BE2C (cell line): ENCODE measurements at regions not wholly inside any gene's neighbourhood (a gene's known extent, or its start where the extent isn't known, plus 50 kb on each side); places are given as distances from the start of the nearest gene placed in this dataset.

Experiments
- DNase-seq: peaks from one replicate; pipeline ENCODE4 v3.0.0-alpha.2; 2020
- H3K27me3 ChIP-seq: fragments of 250-450 bp; sonication (Bioruptor Pico); 2 replicates; pipeline ENCODE4 v1.5.1; 2020; ENCODE audit warnings: mild to moderate bottlenecking
- H3K36me3 ChIP-seq: fragments of 250-450 bp; sonication (Bioruptor Pico); 2 replicates; pipeline ENCODE4 v1.5.1; 2020; ENCODE audit warnings: mild to moderate bottlenecking
- H3K4me1 ChIP-seq: fragments of 250-450 bp; sonication (Bioruptor Pico); 2 replicates; pipeline ENCODE4 v1.5.1; 2020
- H3K4me3 ChIP-seq: 2 replicates; pipeline ENCODE4 v1.5.1; 2011; ENCODE audit warnings: low read depth, low read length
- H3K9me3 ChIP-seq: fragments of 250-450 bp; sonication (Bioruptor Pico); 2 replicates; pipeline ENCODE4 v1.5.1; 2020
- TF ChIP-seq, protein P1 (sequence below): IDR thresholded peaks from 2 replicates; pipeline ENCODE4 v1.5.1; 2012; ENCODE audit warnings: mild to moderate bottlenecking, low read depth, low read length

DNA sequence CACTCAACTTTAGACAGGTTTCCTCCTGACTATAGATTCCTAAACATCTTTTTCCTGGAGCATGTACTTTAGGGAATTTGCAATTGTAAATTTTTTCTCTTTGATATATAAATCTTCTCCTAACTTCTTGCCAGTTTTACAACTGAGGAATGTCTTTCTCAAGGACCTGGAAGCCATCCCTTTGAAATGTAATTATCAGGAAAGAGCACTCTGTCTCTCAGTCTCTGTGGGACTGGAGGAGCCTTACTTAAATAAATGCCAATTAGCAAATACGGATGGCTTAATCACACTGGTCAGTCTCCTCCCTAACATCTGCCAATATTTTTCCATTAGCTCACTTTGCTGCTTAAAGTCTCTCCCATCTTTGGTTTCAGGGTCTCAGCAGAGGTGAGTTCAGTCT, 344.3 kb upstream of the ARRDC3 start:
- TF ChIP-seq, protein P1, sequence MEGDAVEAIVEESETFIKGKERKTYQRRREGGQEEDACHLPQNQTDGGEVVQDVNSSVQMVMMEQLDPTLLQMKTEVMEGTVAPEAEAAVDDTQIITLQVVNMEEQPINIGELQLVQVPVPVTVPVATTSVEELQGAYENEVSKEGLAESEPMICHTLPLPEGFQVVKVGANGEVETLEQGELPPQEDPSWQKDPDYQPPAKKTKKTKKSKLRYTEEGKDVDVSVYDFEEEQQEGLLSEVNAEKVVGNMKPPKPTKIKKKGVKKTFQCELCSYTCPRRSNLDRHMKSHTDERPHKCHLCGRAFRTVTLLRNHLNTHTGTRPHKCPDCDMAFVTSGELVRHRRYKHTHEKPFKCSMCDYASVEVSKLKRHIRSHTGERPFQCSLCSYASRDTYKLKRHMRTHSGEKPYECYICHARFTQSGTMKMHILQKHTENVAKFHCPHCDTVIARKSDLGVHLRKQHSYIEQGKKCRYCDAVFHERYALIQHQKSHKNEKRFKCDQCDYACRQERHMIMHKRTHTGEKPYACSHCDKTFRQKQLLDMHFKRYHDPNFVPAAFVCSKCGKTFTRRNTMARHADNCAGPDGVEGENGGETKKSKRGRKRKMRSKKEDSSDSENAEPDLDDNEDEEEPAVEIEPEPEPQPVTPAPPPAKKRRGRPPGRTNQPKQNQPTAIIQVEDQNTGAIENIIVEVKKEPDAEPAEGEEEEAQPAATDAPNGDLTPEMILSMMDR, result no peak
- Histone ChIP-seq H3K36me3 (no peaks in the 10 kb centered on the region), H3K4me1 (no peaks in the 10 kb centered on the region), H3K9me3 (no peaks in the 10 kb centered on the region), H3K4me3 (no peak overlapping the region), H3K27me3 (no peaks in the 10 kb centered on the region)
- no peak for DNase-seq

DNA sequence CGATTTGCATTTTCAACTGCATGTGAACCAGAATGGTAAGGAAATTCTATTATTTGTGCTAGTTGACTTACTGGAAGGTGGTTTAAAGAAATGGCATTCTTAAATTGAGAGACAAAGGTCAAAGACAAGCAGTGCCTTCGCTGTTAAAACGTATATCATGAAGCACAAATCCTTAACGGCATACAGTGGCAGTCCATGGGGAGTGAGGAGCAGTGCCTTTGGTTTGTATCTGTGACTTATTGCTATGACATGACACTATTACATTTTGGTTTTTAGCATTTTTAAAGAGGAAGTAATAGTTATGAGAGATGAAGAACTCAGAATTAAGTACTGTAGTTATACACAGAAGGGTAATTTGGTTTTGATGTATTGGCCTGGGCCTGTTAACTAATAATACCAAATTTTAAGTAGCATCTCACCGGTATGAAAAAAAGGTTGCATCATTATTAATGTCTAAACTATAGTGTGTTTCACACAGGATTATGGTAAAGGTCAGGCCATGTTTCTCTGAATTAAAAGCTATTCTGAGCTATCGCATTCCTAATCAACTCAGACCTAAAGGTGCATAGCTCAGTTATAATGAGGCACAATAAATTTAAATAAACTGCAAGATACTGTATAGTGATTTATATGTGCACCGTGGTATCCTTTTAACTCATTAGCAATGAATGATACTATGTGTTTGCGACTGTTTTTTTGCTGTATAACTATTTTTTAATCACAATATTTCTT, 339.8 kb upstream of the ARRDC3 start:
- H3K27me3 ChIP-seq, result no peaks in the 10 kb centered on the region
- no peak for DNase-seq
- TF ChIP-seq, protein P1, result no peak
- H3K4me1 ChIP-seq, result no peaks in the 10 kb centered on the region
- H3K36me3 ChIP-seq, result no peaks in the 10 kb centered on the region
- H3K4me3 ChIP-seq, result no peak overlapping the region
- H3K9me3 ChIP-seq, result no peaks in the 10 kb centered on the region

DNA sequence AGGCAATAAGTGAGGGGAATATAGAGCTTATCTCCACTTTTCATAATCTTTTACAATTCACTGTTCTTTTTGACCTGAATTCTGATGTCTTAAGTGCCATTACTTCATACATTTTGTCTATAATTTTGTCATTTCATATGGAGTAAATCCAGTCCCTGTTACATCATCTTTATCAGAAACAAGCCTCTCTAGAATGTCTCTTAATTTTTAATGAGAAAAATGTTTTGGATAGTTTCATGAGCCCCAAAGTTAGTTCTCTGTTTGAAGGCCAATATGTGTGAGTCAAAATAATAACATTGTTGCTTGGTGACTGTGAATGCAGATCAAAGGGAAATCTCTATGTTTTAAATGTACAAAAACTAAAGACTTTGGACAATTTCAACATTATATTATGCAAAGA, 329.6 kb upstream of the ARRDC3 start:
- TF ChIP-seq, protein P1, result no peak
- no peaks in the 10 kb centered on the region for H3K36me3 ChIP-seq
- H3K27me3 ChIP-seq, result no peaks in the 10 kb centered on the region; the same call in 1 of the 2 replicates
- H3K4me3 ChIP-seq, result no peak overlapping the region
- H3K4me1 ChIP-seq, result no peaks in the 10 kb centered on the region
- no peak for DNase-seq
- H3K9me3 ChIP-seq, result no peaks in the 10 kb centered on the region

DNA sequence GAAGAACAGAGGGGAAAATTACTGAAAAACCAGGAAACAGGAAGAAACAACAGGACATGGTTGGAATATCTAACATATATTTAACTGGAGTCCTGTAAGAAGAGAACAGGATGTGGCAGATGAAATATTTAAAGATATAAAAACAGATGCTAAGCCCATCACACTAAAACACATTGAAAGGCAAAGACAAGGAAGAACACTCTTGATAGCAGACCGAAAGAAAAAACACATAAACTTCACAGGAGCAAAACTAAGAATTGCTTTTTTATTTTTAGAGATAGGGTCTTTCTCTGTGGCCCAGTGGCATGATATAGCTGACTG, 324.4 kb upstream of the ARRDC3 start:
- no peak for DNase-seq
- H3K27me3 ChIP-seq, result no peaks in the 10 kb centered on the region
- no peaks in the 10 kb centered on the region for H3K9me3 ChIP-seq
- no peaks in the 10 kb centered on the region for H3K4me1 ChIP-seq
- TF ChIP-seq, protein P1, result no peak
- no peak overlapping the region for H3K4me3 ChIP-seq
- no peaks in the 10 kb centered on the region for H3K36me3 ChIP-seq

DNA sequence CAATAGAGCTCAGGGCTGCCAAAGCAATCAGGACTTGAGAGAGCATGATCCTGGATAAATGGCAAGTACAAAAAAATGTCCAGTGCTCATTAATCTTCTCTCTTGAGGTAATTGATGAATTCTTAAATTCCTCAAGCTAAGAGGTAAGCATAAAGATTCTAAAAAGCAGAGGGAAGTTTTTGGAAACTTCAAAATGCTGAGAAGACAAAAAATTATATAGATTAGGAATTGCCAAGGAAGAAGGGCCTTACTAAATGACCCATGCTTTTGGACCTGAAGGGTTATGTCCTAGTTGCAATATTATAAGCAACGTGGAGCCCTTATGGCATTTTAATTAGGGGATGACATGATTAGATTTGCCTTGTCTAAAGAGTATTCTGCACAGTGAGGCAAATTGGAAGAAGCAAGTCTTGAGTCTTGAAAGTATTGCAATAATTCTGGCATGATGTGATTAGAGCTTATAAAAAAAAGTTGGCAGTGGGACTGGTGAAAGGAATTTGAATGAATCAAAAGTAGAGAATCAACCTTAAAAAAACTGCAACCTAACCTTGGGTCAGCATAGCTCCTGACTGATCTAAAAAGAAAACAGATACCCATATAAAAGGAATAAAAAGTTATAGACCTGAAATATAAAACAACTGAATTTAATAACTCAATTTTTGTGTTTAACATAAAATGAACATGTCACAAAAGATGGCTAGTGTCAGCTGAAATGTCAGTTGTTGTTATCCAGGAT, 323.8 kb upstream of the ARRDC3 start:
- Histone ChIP-seq H3K4me3 (no peak overlapping the region), H3K9me3 (no peaks in the 10 kb centered on the region), H3K36me3 (no peaks in the 10 kb centered on the region), H3K4me1 (no peaks in the 10 kb centered on the region), H3K27me3 (no peaks in the 10 kb centered on the region)
- TF ChIP-seq, protein P1, result no peak
- DNase-seq, result no peak

DNA sequence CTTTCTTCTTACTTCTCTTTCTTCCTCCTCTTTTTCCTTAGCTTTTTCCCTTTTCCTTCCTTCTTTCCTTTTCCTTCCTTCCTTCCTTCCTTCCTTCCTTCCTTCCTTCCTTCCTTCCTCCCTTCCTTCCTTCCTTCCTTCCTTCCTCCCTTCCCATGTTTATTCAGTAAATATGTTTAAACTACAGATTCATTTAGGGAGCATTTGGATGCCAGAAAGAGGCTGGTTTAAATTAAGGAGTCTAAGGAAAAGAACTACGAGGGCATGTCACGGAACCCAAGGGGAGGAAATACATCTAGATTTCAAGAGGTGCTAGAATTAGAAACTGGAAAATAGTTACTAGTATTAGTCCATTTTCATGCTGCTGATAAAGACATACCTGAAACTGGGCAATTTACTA, 320.0 kb upstream of the ARRDC3 start:
- no peaks in the 10 kb centered on the region for H3K36me3 ChIP-seq
- no peaks in the 10 kb centered on the region for H3K27me3 ChIP-seq
- TF ChIP-seq, protein P1, result no peak
- no peaks in the 10 kb centered on the region for H3K4me1 ChIP-seq
- no peak overlapping the region for H3K4me3 ChIP-seq
- DNase-seq, result no peak
- H3K9me3 ChIP-seq, result no peaks in the 10 kb centered on the region
